CMK (cell line): ENCODE measurements at regions not wholly inside any gene's neighbourhood (a gene's known extent, or its start where the extent isn't known, plus 50 kb on each side); places are given as distances from the start of the nearest gene placed in this dataset.
"Not testable (repeated sequence)": the region's sequence is repeated elsewhere in the genome, so short reads cannot be mapped to it uniquely, and the experiment has no call there.

Source experiments
- DNase-seq: peaks from one replicate; pipeline ENCODE4 v3.0.0-alpha.2; 2010; ENCODE audit warnings: low read depth

- no peak for DNase-seq
These were observed 1622.1 kb downstream of the STIM2 start for GRCh38 chr4:28482580-28483270.

- DNase-seq, result no peak
These were observed 1627.4 kb downstream of the STIM2 start for GRCh38 chr4:28488021-28488420.

- no peak for DNase-seq
These were observed 1630.0 kb downstream of the STIM2 start for GRCh38 chr4:28490669-28491068.

GRCh38 chr4:28505064-28505463 lies 1644.4 kb downstream of the STIM2 start:
- no peak for DNase-seq

GRCh38 chr4:28508636-28509035 lies 1648.0 kb downstream of the STIM2 start:
- no peak for DNase-seq

GRCh38 chr4:28514766-28515165 lies 1654.1 kb downstream of the STIM2 start:
- not testable (repeated sequence) for DNase-seq

GRCh38 chr4:28518561-28519165 lies 1658.0 kb downstream of the STIM2 start:
- no peak for DNase-seq

GRCh38 chr4:28523681-28524190 lies 1663.1 kb downstream of the STIM2 start:
- DNase-seq, result no peak

GRCh38 chr4:28536124-28536523 lies 1675.5 kb downstream of the STIM2 start:
- no peak for DNase-seq

- no peak for DNase-seq
These were observed 1685.3 kb downstream of the STIM2 start for GRCh38 chr4:28545986-28546385.

- DNase-seq, result no peak
These were observed 1687.5 kb downstream of the STIM2 start for GRCh38 chr4:28548136-28548535.

GRCh38 chr4:28548594-28548993 lies 1688.0 kb downstream of the STIM2 start:
- no peak for DNase-seq

GRCh38 chr4:28555866-28556265 lies 1695.2 kb downstream of the STIM2 start:
- no peak for DNase-seq

- no peak for DNase-seq
These were observed 1697.1 kb downstream of the STIM2 start for GRCh38 chr4:28557755-28558154.

GRCh38 chr4:28558895-28559294 lies 1698.3 kb downstream of the STIM2 start:
- no peak for DNase-seq

- no peak for DNase-seq
These were observed 1702.3 kb downstream of the STIM2 start for GRCh38 chr4:28562913-28563312.

GRCh38 chr4:28565396-28565795 lies 1704.8 kb downstream of the STIM2 start:
- no peak for DNase-seq

- DNase-seq, result no peak
These were observed 1740.3 kb downstream of the STIM2 start for GRCh38 chr4:28600958-28601357.

- no peak for DNase-seq
These were observed 1761.0 kb downstream of the STIM2 start for GRCh38 chr4:28621591-28621990.

- DNase-seq, result no peak
These were observed 1776.3 kb downstream of the STIM2 start for GRCh38 chr4:28636971-28637370.

- DNase-seq, result no peak
These were observed 1779.1 kb downstream of the STIM2 start for GRCh38 chr4:28639747-28640146.

- DNase-seq, result no peak
These were observed 1794.0 kb downstream of the STIM2 start for GRCh38 chr4:28654618-28655017.

- no peak for DNase-seq
These were observed 1804.7 kb downstream of the STIM2 start for GRCh38 chr4:28665306-28665705.

- DNase-seq, result no peak
These were observed 1814.9 kb downstream of the STIM2 start for GRCh38 chr4:28675582-28675981.
